ENCODE measurements at regions not wholly inside any gene's neighbourhood (a gene's known extent, or its start where the extent isn't known, plus 50 kb on each side); places are given as distances from the start of the nearest gene placed in this dataset.

DNA sequence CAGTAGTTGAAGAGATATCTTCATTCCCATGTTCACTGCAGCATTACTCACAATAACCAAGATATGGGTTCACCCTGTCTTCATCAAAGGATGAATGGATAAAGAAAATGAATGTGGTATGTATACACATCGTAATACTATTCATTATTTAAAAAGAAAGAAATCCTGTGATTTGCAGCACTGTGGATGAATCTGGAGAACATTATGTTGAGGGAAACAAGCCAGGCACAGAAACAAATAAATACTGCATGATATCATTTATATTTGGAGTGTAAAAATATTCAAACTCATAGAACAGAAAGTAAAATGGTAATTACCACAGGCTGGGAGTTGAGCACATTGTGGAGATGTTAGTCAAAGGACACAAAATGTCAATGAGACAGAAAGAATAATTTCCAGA lies 977.2 kb downstream of the AMY1C start:
- Mint-ChIP-seq H3K4me1 (ENCODE audit: low read depth) (no peaks in the 10 kb centered on the region), H3K27ac (no peak overlapping the region), H3K36me3 (ENCODE audit: insufficient read depth) (no peaks in the 10 kb centered on the region), H3K27me3 (no peaks in the 10 kb centered on the region), H3K4me3 (ENCODE audit: low read depth) (no peak overlapping the region), H3K9me3 (ENCODE audit: low read depth) (peaks cover 9% of the 10 kb centered on the region)
- TF ChIP-seq, protein P1, sequence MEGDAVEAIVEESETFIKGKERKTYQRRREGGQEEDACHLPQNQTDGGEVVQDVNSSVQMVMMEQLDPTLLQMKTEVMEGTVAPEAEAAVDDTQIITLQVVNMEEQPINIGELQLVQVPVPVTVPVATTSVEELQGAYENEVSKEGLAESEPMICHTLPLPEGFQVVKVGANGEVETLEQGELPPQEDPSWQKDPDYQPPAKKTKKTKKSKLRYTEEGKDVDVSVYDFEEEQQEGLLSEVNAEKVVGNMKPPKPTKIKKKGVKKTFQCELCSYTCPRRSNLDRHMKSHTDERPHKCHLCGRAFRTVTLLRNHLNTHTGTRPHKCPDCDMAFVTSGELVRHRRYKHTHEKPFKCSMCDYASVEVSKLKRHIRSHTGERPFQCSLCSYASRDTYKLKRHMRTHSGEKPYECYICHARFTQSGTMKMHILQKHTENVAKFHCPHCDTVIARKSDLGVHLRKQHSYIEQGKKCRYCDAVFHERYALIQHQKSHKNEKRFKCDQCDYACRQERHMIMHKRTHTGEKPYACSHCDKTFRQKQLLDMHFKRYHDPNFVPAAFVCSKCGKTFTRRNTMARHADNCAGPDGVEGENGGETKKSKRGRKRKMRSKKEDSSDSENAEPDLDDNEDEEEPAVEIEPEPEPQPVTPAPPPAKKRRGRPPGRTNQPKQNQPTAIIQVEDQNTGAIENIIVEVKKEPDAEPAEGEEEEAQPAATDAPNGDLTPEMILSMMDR (IDR thresholded peaks at IDR 0.05; ENCODE audit: unreplicated experiment) = no peak
- no peak for DNase-seq (ENCODE audit: low spot score, unreplicated experiment)

DNA sequence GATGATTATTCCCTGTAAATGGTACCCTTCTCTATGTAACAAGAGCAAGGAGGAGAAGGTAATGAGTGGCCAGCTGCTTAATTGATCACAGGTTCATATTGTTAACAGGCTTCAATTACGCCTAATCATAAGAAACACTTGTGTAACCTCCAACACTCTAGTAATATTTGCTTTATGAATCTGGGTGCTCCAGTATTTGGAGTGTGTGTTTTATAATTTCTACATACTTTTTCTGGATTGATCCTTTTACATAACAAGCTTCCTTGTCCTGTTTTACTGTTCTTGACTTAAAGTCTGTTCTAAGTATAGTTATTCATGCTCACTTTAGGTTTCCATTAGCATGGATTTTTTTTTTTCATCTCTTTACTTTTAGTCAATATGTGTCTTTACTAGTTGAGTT lies 984.2 kb downstream of the AMY1C start:
- H3K27ac Mint-ChIP-seq = no peak overlapping the region
- no peaks in the 10 kb centered on the region for H3K36me3 Mint-ChIP-seq (ENCODE audit: insufficient read depth)
- no peaks in the 10 kb centered on the region for H3K27me3 Mint-ChIP-seq
- H3K9me3 Mint-ChIP-seq (ENCODE audit: low read depth) = no peaks in the 10 kb centered on the region
- no peak overlapping the region for H3K4me3 Mint-ChIP-seq (ENCODE audit: low read depth)
- DNase-seq (ENCODE audit: low spot score, unreplicated experiment) = no peak
- TF ChIP-seq, protein P1 (IDR thresholded peaks at IDR 0.05; ENCODE audit: unreplicated experiment) = no peak
- H3K4me1 Mint-ChIP-seq (ENCODE audit: low read depth) = peaks cover 1% of the 10 kb centered on the region

DNA sequence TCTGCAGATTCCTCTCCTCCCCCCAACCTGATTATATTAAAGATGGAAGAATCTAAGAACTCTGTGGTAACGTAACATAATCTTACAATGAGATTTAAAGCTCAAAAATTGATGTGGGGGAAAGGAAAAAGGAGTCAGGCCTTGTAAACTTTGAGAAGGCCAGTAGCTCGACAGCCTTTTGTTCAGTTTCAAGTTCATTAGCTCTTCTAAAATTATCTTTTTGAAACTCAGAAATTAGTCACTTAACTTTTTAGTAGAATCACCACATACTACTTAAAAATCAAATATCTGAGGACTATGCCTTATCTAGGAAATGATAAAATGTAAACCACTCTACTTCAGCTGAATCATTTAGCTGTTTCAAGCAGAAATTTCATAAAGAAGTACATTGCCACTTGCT lies 996.2 kb downstream of the AMY1C start:
- TF ChIP-seq, protein P1 (IDR thresholded peaks at IDR 0.05; ENCODE audit: unreplicated experiment) = no peak
- no peaks in the 10 kb centered on the region for H3K36me3 Mint-ChIP-seq (ENCODE audit: insufficient read depth)
- H3K27me3 Mint-ChIP-seq = no peaks in the 10 kb centered on the region
- H3K27ac Mint-ChIP-seq = no peak overlapping the region
- no peak overlapping the region for H3K4me3 Mint-ChIP-seq (ENCODE audit: low read depth)
- DNase-seq (ENCODE audit: low spot score, unreplicated experiment) = no peak
- H3K4me1 Mint-ChIP-seq (ENCODE audit: low read depth) = no peaks in the 10 kb centered on the region
- no peaks in the 10 kb centered on the region for H3K9me3 Mint-ChIP-seq (ENCODE audit: low read depth)

DNA sequence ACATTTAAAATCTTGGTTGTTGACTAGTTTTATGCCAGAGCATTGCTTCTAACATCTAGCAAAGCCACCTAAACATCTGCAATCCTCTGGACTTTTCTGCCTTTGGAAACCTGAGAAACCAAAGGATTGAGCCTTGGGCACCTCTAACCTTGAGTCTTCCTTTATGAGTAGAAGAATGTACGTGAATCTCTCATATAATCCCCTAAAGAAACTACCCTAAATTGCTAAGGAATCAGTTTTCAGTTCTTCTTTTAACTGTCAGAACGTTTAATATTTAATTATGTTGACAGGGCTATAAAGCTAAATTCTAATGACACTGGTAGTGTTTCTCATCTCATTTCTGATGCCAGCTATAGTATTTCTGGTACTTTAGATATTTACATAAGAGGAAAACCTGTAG lies 997.3 kb downstream of the AMY1C start:
- Mint-ChIP-seq H3K9me3 (ENCODE audit: low read depth) (no peaks in the 10 kb centered on the region), H3K4me3 (ENCODE audit: low read depth) (no peak overlapping the region), H3K36me3 (ENCODE audit: insufficient read depth) (no peaks in the 10 kb centered on the region), H3K27ac (no peak overlapping the region), H3K27me3 (no peaks in the 10 kb centered on the region), H3K4me1 (ENCODE audit: low read depth) (no peaks in the 10 kb centered on the region)
- TF ChIP-seq, protein P1 (IDR thresholded peaks at IDR 0.05; ENCODE audit: unreplicated experiment) = no peak
- no peak for DNase-seq (ENCODE audit: low spot score, unreplicated experiment)

DNA sequence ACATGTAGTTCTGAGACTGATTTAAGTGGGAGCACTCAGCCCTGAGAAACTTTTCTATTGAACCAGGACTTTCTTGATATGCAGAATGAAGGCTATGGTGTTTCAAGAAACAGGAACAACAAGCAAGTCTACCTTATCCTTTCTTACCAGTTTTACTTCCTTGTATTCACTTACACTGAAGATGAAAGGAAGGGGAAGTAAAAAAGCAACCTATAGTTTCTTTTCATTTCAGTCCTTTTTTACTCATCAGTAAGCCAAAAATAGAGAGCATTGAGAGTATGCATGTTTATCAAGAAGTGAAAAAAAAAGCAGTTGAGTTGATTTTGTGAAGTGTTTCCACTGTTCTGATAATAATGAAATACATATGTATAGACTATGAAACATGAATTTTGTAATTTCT lies 1010.3 kb downstream of the AMY1C start:
- TF ChIP-seq, protein P1 (IDR thresholded peaks at IDR 0.05; ENCODE audit: unreplicated experiment) = no peak
- no peak overlapping the region for H3K27ac Mint-ChIP-seq
- no peak overlapping the region for H3K4me3 Mint-ChIP-seq (ENCODE audit: low read depth)

More for the DNA sequence above, 1010.3 kb downstream of the AMY1C start:
- Mint-ChIP-seq H3K27me3 (no peaks in the 10 kb centered on the region), H3K4me1 (ENCODE audit: low read depth) (no peaks in the 10 kb centered on the region), H3K36me3 (ENCODE audit: insufficient read depth) (no peaks in the 10 kb centered on the region), H3K9me3 (ENCODE audit: low read depth) (no peaks in the 10 kb centered on the region)
- DNase-seq (ENCODE audit: low spot score, unreplicated experiment) = no peak

Data from progenitor cell of endocrine pancreas (in vitro differentiated cells).